GM19351 (cell line): ENCODE measurements at regions not wholly inside any gene's neighbourhood (a gene's known extent, or its start where the extent isn't known, plus 50 kb on each side); places are given as distances from the start of the nearest gene placed in this dataset.
"Not testable (repeated sequence)": the region's sequence is repeated elsewhere in the genome, so short reads cannot be mapped to it uniquely, and the experiment has no call there.

ENCODE experiments used
- ATAC-seq: cut with Tn5 transposase; IDR thresholded peaks from one replicate; pipeline ENCODE4 v1.9.1; 2021; ENCODE audit warnings: mild to moderate bottlenecking, moderate library complexity; ENCODE audit not compliant: unreplicated experiment

GRCh38 chr13:85141401-85141800 lies 657.8 kb downstream of the SLITRK6 start:
- ATAC-seq: no peak

GRCh38 chr13:85140192-85140591 lies 659.0 kb downstream of the SLITRK6 start:
- ATAC-seq: no peak

GRCh38 chr13:85137516-85137915 lies 661.7 kb downstream of the SLITRK6 start:
- no peak for ATAC-seq

GRCh38 chr13:85132986-85133385 lies 666.2 kb downstream of the SLITRK6 start:
- ATAC-seq: no peak

GRCh38 chr13:85123501-85123900 lies 675.7 kb downstream of the SLITRK6 start:
- not testable (repeated sequence) for ATAC-seq

- ATAC-seq: no peak
Observed at GRCh38 chr13:85108356-85108755, 690.9 kb downstream of the SLITRK6 start.

GRCh38 chr13:85099245-85099644 lies 700.0 kb downstream of the SLITRK6 start:
- no peak for ATAC-seq

GRCh38 chr13:85095418-85096272 lies 703.6 kb downstream of the SLITRK6 start:
- no peak for ATAC-seq

- no peak for ATAC-seq
Observed at GRCh38 chr13:85093808-85094207, 705.4 kb downstream of the SLITRK6 start.

- no peak for ATAC-seq
Observed at GRCh38 chr13:85091631-85092234, 707.5 kb downstream of the SLITRK6 start.

- ATAC-seq: no peak
Observed at GRCh38 chr13:85089186-85089585, 710.0 kb downstream of the SLITRK6 start.

- no peak for ATAC-seq
Observed at GRCh38 chr13:85080691-85081090, 718.5 kb downstream of the SLITRK6 start.

- ATAC-seq: no peak
Observed at GRCh38 chr13:85076343-85076742, 722.9 kb downstream of the SLITRK6 start.

- no peak for ATAC-seq
Observed at GRCh38 chr13:85074543-85075313, 724.5 kb downstream of the SLITRK6 start.

GRCh38 chr13:85068231-85068630 lies 731.0 kb downstream of the SLITRK6 start:
- ATAC-seq: no peak

GRCh38 chr13:85040215-85040614 lies 759.0 kb downstream of the SLITRK6 start:
- ATAC-seq: no peak

- no peak for ATAC-seq
Observed at GRCh38 chr13:85031771-85032170, 767.4 kb downstream of the SLITRK6 start.

GRCh38 chr13:85028035-85028434 lies 771.2 kb downstream of the SLITRK6 start:
- ATAC-seq: no peak

GRCh38 chr13:85019121-85019520 lies 780.1 kb downstream of the SLITRK6 start:
- ATAC-seq: no peak

- ATAC-seq: no peak
Observed at GRCh38 chr13:85013006-85013405, 786.2 kb downstream of the SLITRK6 start.

- no peak for ATAC-seq
Observed at GRCh38 chr13:85009447-85009846, 789.8 kb downstream of the SLITRK6 start.

GRCh38 chr13:84999252-84999651 lies 800.0 kb downstream of the SLITRK6 start:
- no peak for ATAC-seq
